GM12872 (cell line): ENCODE measurements at regions not wholly inside any gene's neighbourhood (a gene's known extent, or its start where the extent isn't known, plus 50 kb on each side); places are given as distances from the start of the nearest gene placed in this dataset.

Experiments used
- TF ChIP-seq, protein P1 (sequence below): IDR thresholded peaks from 3 replicates; pipeline ENCODE4 v1.5.1; 2011; ENCODE audit warnings: low read depth, mild to moderate bottlenecking, low read length, moderate library complexity; ENCODE audit not compliant: insufficient read depth

DNA sequence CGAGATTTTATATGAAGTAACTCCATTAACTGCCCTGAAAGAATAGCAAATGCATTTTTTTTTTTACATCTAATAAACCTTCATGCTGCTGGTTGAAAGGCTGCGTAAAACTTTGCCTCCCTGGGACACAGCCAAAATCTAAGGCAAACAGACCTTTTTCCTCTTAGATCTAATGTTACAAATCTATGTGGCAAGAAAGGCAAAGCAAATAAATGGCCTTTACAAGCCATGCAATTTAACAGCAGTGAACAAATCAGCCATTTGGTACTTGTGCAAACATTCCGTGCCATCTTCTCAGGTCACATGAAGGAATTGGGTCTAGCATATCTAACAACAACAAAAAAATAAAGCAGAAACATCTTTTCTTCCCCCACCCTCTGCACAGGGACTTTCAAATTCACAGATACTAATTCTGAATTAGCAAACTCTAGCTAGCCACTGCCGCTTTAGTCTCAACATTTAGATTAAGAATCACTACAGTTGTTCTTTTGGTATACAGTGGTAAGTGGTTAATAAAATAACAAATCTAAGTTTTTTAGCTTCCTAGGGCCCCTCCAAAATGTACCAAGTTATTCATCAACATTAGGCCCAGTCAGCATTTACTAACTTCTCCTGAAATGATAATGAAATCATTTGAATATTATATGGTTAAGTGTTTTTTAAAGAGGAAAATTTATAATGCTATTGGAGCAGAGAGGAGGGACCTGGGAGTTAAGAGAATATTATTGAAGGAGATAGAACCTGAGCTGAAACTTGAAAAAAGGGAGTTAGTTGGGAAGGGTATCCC is 593.8 kb downstream of the SMARCA1 start:
- TF ChIP-seq, protein P1, sequence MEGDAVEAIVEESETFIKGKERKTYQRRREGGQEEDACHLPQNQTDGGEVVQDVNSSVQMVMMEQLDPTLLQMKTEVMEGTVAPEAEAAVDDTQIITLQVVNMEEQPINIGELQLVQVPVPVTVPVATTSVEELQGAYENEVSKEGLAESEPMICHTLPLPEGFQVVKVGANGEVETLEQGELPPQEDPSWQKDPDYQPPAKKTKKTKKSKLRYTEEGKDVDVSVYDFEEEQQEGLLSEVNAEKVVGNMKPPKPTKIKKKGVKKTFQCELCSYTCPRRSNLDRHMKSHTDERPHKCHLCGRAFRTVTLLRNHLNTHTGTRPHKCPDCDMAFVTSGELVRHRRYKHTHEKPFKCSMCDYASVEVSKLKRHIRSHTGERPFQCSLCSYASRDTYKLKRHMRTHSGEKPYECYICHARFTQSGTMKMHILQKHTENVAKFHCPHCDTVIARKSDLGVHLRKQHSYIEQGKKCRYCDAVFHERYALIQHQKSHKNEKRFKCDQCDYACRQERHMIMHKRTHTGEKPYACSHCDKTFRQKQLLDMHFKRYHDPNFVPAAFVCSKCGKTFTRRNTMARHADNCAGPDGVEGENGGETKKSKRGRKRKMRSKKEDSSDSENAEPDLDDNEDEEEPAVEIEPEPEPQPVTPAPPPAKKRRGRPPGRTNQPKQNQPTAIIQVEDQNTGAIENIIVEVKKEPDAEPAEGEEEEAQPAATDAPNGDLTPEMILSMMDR, result no peak

DNA sequence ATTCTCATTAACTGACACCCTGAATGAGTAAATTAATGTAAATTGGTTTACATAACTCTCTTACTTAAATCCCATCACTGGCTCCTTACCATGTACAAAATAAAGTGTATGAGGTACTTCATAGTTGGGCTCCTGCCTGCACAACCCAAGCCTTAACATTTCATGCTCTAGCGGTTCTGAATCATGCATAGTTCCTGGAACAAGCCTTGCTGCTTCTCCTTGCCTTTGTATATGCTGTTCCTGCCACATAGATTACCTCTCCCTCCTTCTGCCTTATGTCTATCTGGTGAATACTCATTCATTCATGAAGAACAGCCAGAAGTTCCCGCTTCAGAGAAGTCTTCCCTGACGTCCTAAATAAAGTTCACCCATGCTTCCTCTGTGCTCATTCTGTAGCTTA is 594.7 kb downstream of the SMARCA1 start:
- TF ChIP-seq, protein P1, result no peak

DNA sequence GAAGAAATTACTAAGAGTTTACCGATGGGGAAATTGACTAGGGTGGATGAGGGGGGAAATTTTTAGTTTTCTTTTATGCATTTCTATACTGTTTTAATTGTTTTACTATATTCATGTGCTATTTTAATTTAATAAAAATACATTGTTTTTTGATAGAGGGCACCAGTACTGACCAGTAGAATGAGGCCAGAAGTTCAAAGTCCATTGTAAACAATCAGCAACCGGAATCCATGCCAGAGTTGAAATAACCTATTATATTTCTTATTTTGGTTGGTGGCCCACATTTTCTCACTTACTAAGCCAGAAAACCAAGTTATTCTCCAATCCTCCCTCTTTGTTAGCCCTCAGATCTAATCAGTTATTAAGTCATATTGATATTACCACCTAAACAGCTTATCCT is 595.9 kb downstream of the SMARCA1 start:
- TF ChIP-seq, protein P1, result no peak

DNA sequence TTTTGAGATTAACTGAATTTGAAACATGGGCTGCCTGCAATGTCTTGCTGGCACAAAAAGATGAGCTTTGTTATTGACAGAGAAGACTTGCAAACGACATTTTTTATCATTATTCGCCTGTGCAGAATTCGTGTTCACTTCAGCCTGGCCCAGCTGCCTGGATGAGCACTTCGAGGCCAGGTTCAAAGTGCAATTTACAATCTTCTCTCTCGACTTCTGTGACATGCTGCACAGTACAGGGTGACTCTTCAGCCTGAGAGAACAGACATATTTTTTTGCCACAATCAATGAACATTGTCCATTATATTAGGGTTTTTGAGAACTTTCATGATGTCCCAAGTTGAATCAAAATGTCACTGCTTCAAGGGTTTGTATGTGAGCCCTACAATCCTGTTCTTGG is 616.5 kb downstream of the SMARCA1 start:
- TF ChIP-seq, protein P1, result no peak

DNA sequence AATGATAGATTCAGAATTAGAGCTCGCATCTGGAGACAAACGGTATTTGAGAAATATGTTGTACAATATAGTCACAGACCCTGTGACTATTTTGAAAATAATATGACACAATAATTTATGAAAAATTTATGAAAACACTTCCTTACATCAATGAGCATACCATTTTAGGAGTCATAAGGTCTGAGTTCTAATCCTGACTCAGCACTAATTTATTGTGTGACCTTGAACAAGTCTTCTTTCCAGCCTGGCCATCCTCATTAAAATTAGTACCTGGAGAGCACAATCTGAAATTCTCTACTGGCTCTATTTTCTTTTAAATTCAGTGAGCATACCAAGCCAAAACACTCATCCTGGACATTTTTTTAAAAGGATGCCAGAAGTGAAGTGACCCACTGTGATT is 622.3 kb downstream of the SMARCA1 start:
- TF ChIP-seq, protein P1, result no peak

DNA sequence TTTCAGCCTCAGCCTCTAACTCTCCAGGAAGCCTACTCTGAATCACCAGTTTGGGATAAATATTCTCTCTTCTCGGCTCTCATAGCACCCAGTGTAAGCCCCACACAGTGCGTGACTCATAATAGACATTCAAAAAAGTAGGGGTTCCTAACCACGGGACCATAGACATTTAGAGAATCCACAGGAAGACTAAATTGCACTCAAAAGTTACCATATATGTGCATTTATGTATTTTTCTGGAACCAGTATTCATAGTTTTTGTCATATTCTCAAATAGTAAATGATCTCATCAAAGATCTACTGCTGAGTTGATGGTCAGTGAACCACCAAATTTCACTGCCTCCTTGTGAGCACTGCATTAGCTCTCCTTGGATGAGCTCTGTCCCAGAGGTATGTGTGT is 625.7 kb downstream of the SMARCA1 start:
- TF ChIP-seq, protein P1, result no peak

DNA sequence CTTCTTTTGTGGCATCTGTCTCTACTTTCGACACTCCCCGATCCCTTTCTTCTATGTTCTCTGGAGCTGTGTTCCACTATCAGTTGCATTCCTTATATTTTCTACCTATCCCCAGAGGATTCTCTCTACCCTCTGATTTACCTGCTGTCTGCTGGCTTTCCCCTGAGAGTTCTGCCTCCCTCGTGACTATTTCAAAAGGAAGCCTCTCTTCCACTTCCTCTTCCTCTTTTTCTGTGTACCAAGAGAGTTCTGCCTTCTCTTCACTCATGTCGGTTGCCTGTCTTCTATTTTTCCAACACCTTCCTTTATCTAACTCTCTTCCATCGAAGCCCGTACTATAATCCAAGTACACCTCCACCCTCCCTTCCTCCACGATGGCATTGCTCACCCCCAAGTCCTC is 631.7 kb downstream of the SMARCA1 start:
- TF ChIP-seq, protein P1, result no peak
